K562 (cell line): ENCODE measurements at regions not wholly inside any gene's neighbourhood (a gene's known extent, or its start where the extent isn't known, plus 50 kb on each side); places are given as distances from the start of the nearest gene placed in this dataset.

Experiments used
- ATAC-seq: fragments of 200-7000 bp; cut with Tn5 transposase; 3 replicates; pipeline ENCODE4 v1.9.1; 2020; ENCODE audit warnings: moderate library complexity
- BruUV-seq: library from RNA; stranded (reverse); fragments of 400-500 nt; replicated peaks from 2 replicates; lab custom pipeline; 2021; lab: Mats Ljungman, UMichigan
- CTCF ChIA-PET: fragments of 300-600 bp; formaldehyde crosslinking; extraction: SDS; loops from one replicate; lab custom pipeline; 2021; ENCODE audit warnings: low intra/inter-chr PET ratio; lab: Yijun Ruan, JAX
- POLR2A ChIA-PET: fragments of 300-600, 350-650 bp; sonication (Branson Sonifier 250); formaldehyde crosslinking; extraction: SDS; loops from one replicate; lab custom pipeline; 2021; ENCODE audit warnings: antibody characterized with exemption, inconsistent platforms; lab: Yijun Ruan, JAX
- DNase-seq, 4 experiments: peaks; one replicate each; pipeline versions ENCODE4 v3.0.0 to v3.0.0-alpha.2; 2011 to 2018; ENCODE audit warnings: low spot score in 3 of 4, mixed read lengths in 3 of 4; ENCODE audit errors: extremely low read depth in 1 of 4
- FAIRE-seq: peaks from 2 replicates; lab custom pipeline; 2011; peaks lifted over from hg19 to GRCh38; lab: Jason Lieb, UNC
- H2AFZ ChIP-seq: 2 replicates; pipeline ENCODE4 v1.6.0; 2011; ENCODE audit warnings: low read depth, low read length, control low read depth, inconsistent platforms
- H3K27ac ChIP-seq: fragments of 200-600 bp; 3 replicates; pipeline ENCODE4 v1.8.0; 2011; ENCODE audit warnings: low read depth, mild to moderate bottlenecking, control low read depth, inconsistent platforms, low read length, moderate library complexity, mixed read lengths; ENCODE audit errors: extremely low read depth
- H3K27me3 ChIP-seq, 2 experiments: fragments of 300-600 bp in 1 of 2; 2 replicates in 1 of 2; 3 replicates in 1 of 2; pipeline versions ENCODE4 v1.6.0 to v1.8.0; 2011; ENCODE audit warnings: inconsistent platforms in 2 of 2, low read length in 2 of 2, mild to moderate bottlenecking in 1 of 2, mixed read lengths in 1 of 2, moderate library complexity in 1 of 2; ENCODE audit not compliant: control insufficient read depth in 2 of 2, insufficient read depth in 2 of 2
- H3K36me3 ChIP-seq: fragments of 300-600 bp; 3 replicates; pipeline ENCODE4 v1.8.0; 2011; ENCODE audit warnings: mild to moderate bottlenecking, low read length, inconsistent platforms; ENCODE audit not compliant: control insufficient read depth, insufficient read depth
- H3K4me1 ChIP-seq, 2 experiments: fragments of 200-600 bp in 1 of 2; replicated peaks in 1 of 2; 2 replicates in 1 of 2; 3 replicates in 1 of 2; pipeline versions ENCODE4 v1.5.1 to v1.8.0; 2011; ENCODE audit warnings: inconsistent platforms in 2 of 2, low read length in 2 of 2, mild to moderate bottlenecking in 1 of 2, mixed read lengths in 1 of 2, moderate library complexity in 1 of 2; ENCODE audit not compliant: control insufficient read depth in 2 of 2, insufficient read depth in 2 of 2
- H3K4me2 ChIP-seq: 2 replicates; pipeline ENCODE4 v1.6.1; 2011; ENCODE audit warnings: low read length, control low read depth, inconsistent platforms, mixed read lengths; ENCODE audit not compliant: insufficient read depth
- H3K4me3 ChIP-seq: fragments of 200-600 bp; sonication (generic), shearing (Covaris generic); 2 replicates; pipeline ENCODE4 v1.5.1; 2016; ENCODE audit warnings: control low read depth, inconsistent platforms
- H3K79me2 ChIP-seq: fragments of 200-600 bp; 3 replicates; pipeline ENCODE4 v1.8.0; 2011; ENCODE audit warnings: low read length, inconsistent platforms; ENCODE audit not compliant: control insufficient read depth, insufficient read depth
- H3K9ac ChIP-seq, 2 experiments: 2 replicates each; pipeline versions ENCODE4 v1.6.0 to v1.6.1; 2011; ENCODE audit warnings: low read depth in 2 of 2, low read length in 2 of 2, control low read depth in 1 of 2, inconsistent platforms in 1 of 2, mild to moderate bottlenecking in 1 of 2, mixed read lengths in 1 of 2; ENCODE audit not compliant: insufficient read depth in 1 of 2
- H3K9me1 ChIP-seq: one replicate; pipeline ENCODE4 v1.6.0; 2011; ENCODE audit warnings: inconsistent platforms, mild to moderate bottlenecking, low read length, moderate library complexity; ENCODE audit not compliant: control insufficient read depth, insufficient read depth
- H3K9me3 ChIP-seq: replicated peaks from 2 replicates; pipeline ENCODE4 v1.5.1; 2011; ENCODE audit warnings: low read depth, low read length, inconsistent platforms; ENCODE audit not compliant: control insufficient read depth, insufficient read depth
- H4K20me1 ChIP-seq: replicated peaks from 2 replicates; pipeline ENCODE4 v1.6.1; 2011; ENCODE audit warnings: low read length, inconsistent platforms, mixed read lengths; ENCODE audit not compliant: control insufficient read depth, insufficient read depth
- ATF3 ChIP-seq, 2 experiments: fragments of 450-650 bp in 1 of 2; sonication (generic) in 1 of 2; formaldehyde crosslinking in 1 of 2; IDR thresholded peaks in 1 of 2; conservative IDR thresholded peaks in 1 of 2; 2 replicates each; pipeline versions ENCODE4 v1.6.1 to v1.8.1; 2016 to 2023; ENCODE audit warnings: mild to moderate bottlenecking in 2 of 2, moderate library complexity in 2 of 2, inconsistent platforms in 1 of 2, missing genetic modification reagents in 1 of 2
- ATF4 ChIP-seq: fragments of 450-650 bp; formaldehyde crosslinking; IDR thresholded peaks from 2 replicates; pipeline ENCODE4 v1.4.0; 2022; ENCODE audit warnings: mild to moderate bottlenecking, moderate library complexity
- CBX8 ChIP-seq: fragments of 200-600 bp; sonication (generic); IDR thresholded peaks from 2 replicates; pipeline ENCODE4 v1.6.1; 2012; ENCODE audit warnings: borderline replicate concordance, mixed run types, low read depth, mild to moderate bottlenecking, moderate library complexity, mixed read lengths, low read length, control low read depth, inconsistent platforms; ENCODE audit not compliant: poor library complexity, severe bottlenecking; ENCODE audit errors: extremely low read depth
- CEBPG ChIP-seq, 3 experiments: fragments of 200-800 bp in 1 of 3; sonication (Bioruptor generic) in 1 of 3; sonication (generic) in 1 of 3; formaldehyde crosslinking in 1 of 3; IDR thresholded peaks in 2 of 3; conservative IDR thresholded peaks in 1 of 3; 2 replicates each; pipeline versions ENCODE4 v1.6.1 to v1.8.0; 2016 to 2022; ENCODE audit warnings: missing compliant biosample characterization in 2 of 3, missing genetic modification characterization in 2 of 3, mild to moderate bottlenecking in 1 of 3, missing genetic modification reagents in 1 of 3
- EP300 ChIP-seq: IDR thresholded peaks from 2 replicates; pipeline ENCODE4 v1.6.1; 2012; ENCODE audit warnings: low read length, improper control_type of control experiment
- GABPA ChIP-seq: fragments of 200-800 bp; sonication (Bioruptor generic); conservative IDR thresholded peaks from 2 replicates; pipeline ENCODE4 v1.6.1; 2016; ENCODE audit warnings: low read depth, missing genetic modification characterization, missing compliant biosample characterization
- HNRNPLL ChIP-seq: fragments of 200-400 bp; formaldehyde crosslinking; IDR thresholded peaks from 2 replicates; pipeline ENCODE4 v1.6.1; 2017; ENCODE audit warnings: low read length, low read depth, mild to moderate bottlenecking; ENCODE audit not compliant: poor library complexity, severe bottlenecking
- MEIS2 ChIP-seq: fragments of 450-650 bp; IDR thresholded peaks from 2 replicates; pipeline ENCODE4 v1.6.1; 2014; ENCODE audit warnings: mild to moderate bottlenecking; ENCODE audit not compliant: partially characterized antibody
- NR2C2 ChIP-seq, 2 experiments: fragments of 200-800 bp in 1 of 2; sonication (Bioruptor generic) in 1 of 2; sonication (generic) in 1 of 2; formaldehyde crosslinking in 1 of 2; IDR thresholded peaks; 2 replicates each; pipeline versions ENCODE4 v1.6.1 to v1.8.0; 2016 to 2022; ENCODE audit warnings: mild to moderate bottlenecking in 1 of 2, missing compliant biosample characterization in 1 of 2, missing genetic modification characterization in 1 of 2, missing genetic modification reagents in 1 of 2
- POLR2G ChIP-seq: fragments of 200-400 bp; formaldehyde crosslinking; IDR thresholded peaks from 2 replicates; pipeline ENCODE4 v1.6.1; 2017; ENCODE audit warnings: low read depth, mild to moderate bottlenecking, antibody characterized with exemption, low read length, moderate library complexity
- POLR2H ChIP-seq: IDR thresholded peaks from 2 replicates; pipeline ENCODE4 v1.6.1; 2016; ENCODE audit warnings: missing genetic modification characterization, low read depth, mild to moderate bottlenecking, control low read depth, missing compliant biosample characterization, moderate library complexity
- RAD21 ChIP-seq, 2 experiments: fragments of 250-450 bp in 1 of 2; fragments of 450-650 bp in 1 of 2; sonication (Bioruptor Pico) in 1 of 2; formaldehyde crosslinking in 1 of 2; IDR thresholded peaks in 1 of 2; conservative IDR thresholded peaks in 1 of 2; 2 replicates each; pipeline versions ENCODE4 v1.4.0 to v1.8.0; 2020 to 2022; ENCODE audit warnings: mild to moderate bottlenecking in 2 of 2, moderate library complexity in 1 of 2
- SREBF1 ChIP-seq: fragments of 150-350 bp; IDR thresholded peaks from 2 replicates; pipeline ENCODE4 v1.6.1; 2014; ENCODE audit warnings: antibody characterized with exemption, low read depth, low read length, borderline replicate concordance
- TRIM24 ChIP-seq, 2 experiments: fragments of 450-650 bp; IDR thresholded peaks; 2 replicates each; pipeline ENCODE4 v1.6.1; 2016
- ZC3H11A ChIP-seq: IDR thresholded peaks from 2 replicates; pipeline ENCODE4 v1.6.1; 2012; ENCODE audit warnings: low read depth, low read length, improper control_type of control experiment
- ZNF79 ChIP-seq: fragments of 250-450 bp; sonication (Bioruptor Pico); IDR thresholded peaks from 2 replicates; pipeline ENCODE4 v1.4.0; 2020; ENCODE audit warnings: low read depth, mild to moderate bottlenecking, moderate library complexity
- WGBS: fragments of 100-300 bp; shearing (Covaris generic); methylation state at CpG from one replicate; pipeline ENCODE4 v1.1.6; 2016; ENCODE audit warnings: low coverage, mixed read lengths; ENCODE audit not compliant: insufficient coverage; ENCODE audit errors: missing lambda C conversion rate; 5-methylcytosine and 5-hydroxymethylcytosine counted together
- in situ Hi-C: fragments of 300-500 bp; cut with MboI; formaldehyde crosslinking; loops from 4 replicates; pipeline ENCODE4 v1.15.0; 2018; ENCODE audit warnings: inconsistent platforms, mixed read lengths
- intact Hi-C: fragments of 100-400 bp; cut with micrococcal nuclease; formaldehyde crosslinking; loops from 2 replicates; pipeline ENCODE4 v1.14.2; 2022

- WGBS: 0% methylated on average over 1 of the region's 1 CpG
- H3K27me3 ChIP-seq: no peaks in the 10 kb centered on the region
- FAIRE-seq: no peak
- no peak for ATAC-seq
- no peaks in the 10 kb centered on the region for H4K20me1 ChIP-seq
- no peaks in the 10 kb centered on the region for H3K79me2 ChIP-seq
- H3K4me3 ChIP-seq: no peak overlapping the region
- no peak overlapping the region for H3K4me2 ChIP-seq
- ChIA-PET POLR2A (no interaction called here), CTCF (no interaction called here)
- no peaks in the 10 kb centered on the region for H3K36me3 ChIP-seq
- H3K9ac ChIP-seq: no peak overlapping the region
- H3K27ac ChIP-seq: no peak overlapping the region
- no peaks in the 10 kb centered on the region for H3K9me1 ChIP-seq
- H3K9me3 ChIP-seq: 0 out of 2 replicates have a peak, but pooled peaks cover 2% of the 10 kb centered on the region
- in situ Hi-C loops (no loop called here), intact Hi-C loops (no loop called here)
- H3K4me1 ChIP-seq: no peaks in the 10 kb centered on the region
- no peak for DNase-seq
- H2AFZ ChIP-seq: no peak overlapping the region
- BruUV-seq: no TSS peak
- TF ChIP-seq ATF4 (peak; percentile 94), MEIS2 (peak; percentile 40), SREBF1 (no peak), CEBPG (CRISPR knock-in tag; IDR thresholded peaks at IDR 0.05) (peak; percentile 57; the same call in 1 of the 2 replicates), CEBPG (tag; conservative IDR thresholded peaks at IDR 0.05 in 1 of 2, IDR thresholded peaks at IDR 0.05 in 1 of 2) (peak; percentile 92 to 95), POLR2H (0 out of 2 replicates have a peak, but pooled peaks have one; percentile 30), TRIM24 (IDR thresholded peaks at IDR 0.05) (peak in 1 of 2 experiments; percentile 43; a peak in 1 of 4 replicates), RAD21 (CRISPR knock-in tag; conservative IDR thresholded peaks at IDR 0.05 in 1 of 2, IDR thresholded peaks at IDR 0.05 in 1 of 2) (peak in 1 of 2 experiments; percentile 15; a peak in 1 of 4 replicates), ZNF79 (peak; percentile 78), EP300 (peak; percentile 9; the same call in 1 of the 2 replicates), CBX8 (no peak), POLR2G (no peak), GABPA (tag) (peak; percentile 78), HNRNPLL (no peak), ATF3 (IDR thresholded peaks at IDR 0.05) (0 out of 2 replicates have a peak, but pooled peaks have one; percentile 9), ATF3 (CRISPR knock-in tag; conservative IDR thresholded peaks at IDR 0.05) (no peak), NR2C2 (CRISPR knock-in tag; IDR thresholded peaks at IDR 0.05) (no peak), NR2C2 (tag; IDR thresholded peaks at IDR 0.05) (peak; percentile 27; the same call in 1 of the 2 replicates), ZC3H11A (no peak)
Measured at GRCh38 chr7:118311121-118311836, 86.8 kb downstream of the ANKRD7 start.
